Loucy (cell line): ENCODE measurements at regions not wholly inside any gene's neighbourhood (a gene's known extent, or its start where the extent isn't known, plus 50 kb on each side); places are given as distances from the start of the nearest gene placed in this dataset.

Source experiments
- CTCF ChIP-seq: fragments of 200-600 bp; sonication (generic); conservative IDR thresholded peaks from 2 replicates; pipeline ENCODE4 v1.5.1; 2014; ENCODE audit warnings: mild to moderate bottlenecking, antibody characterized with exemption, low read length
- EZH2phosphoT487 ChIP-seq: fragments of 200-600 bp; IDR thresholded peaks from 2 replicates; pipeline ENCODE4 v1.6.1; 2018; ENCODE audit warnings: antibody characterized with exemption, mild to moderate bottlenecking, moderate library complexity, borderline replicate concordance

DNA sequence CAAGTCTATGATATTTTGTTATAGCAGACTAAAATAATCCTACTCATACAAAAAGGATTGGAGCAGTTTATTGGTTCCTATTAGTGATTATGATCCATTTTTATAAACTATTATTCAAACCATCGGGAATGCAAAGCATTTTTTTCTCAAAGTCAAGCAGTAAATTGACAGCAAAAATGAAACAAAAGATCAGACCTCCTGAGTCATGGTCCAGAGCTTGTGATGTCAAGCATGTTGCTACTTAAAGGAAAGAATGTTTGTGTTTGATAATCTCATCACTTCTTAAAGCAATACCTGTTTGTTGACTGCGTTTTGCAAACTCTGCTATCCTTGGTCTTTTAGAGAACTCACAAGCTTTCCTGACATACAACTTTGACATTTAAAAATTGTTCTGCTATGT, 204.4 kb downstream of the SAMD5 start:
- TF ChIP-seq CTCF (no peak), EZH2phosphoT487 (no peak)
